ENCODE measurements at regions not wholly inside any gene's neighbourhood (a gene's known extent, or its start where the extent isn't known, plus 50 kb on each side); places are given as distances from the start of the nearest gene placed in this dataset.

GRCh38 chr2:217269701-217270484, 410.0 kb upstream of the TNP1 start:
- peak; percentile 40 for DNase-seq (ENCODE audit: low spot score)
- H3K4me3 ChIP-seq (ENCODE audit: low read length in 2 of 2) = no peak overlapping the region
- H2BK12ac ChIP-seq (ENCODE audit: low read length) = no peak overlapping the region
- peak overlapping the region; percentile 47 for H2AFZ ChIP-seq (ENCODE audit: low read length)
- no CpG with 5 or more reads among the region's 8 CpGs for WGBS, 2 donors (ENCODE audit: extremely low coverage in 2 of 2, insufficient read length in 2 of 2, insufficient replicate concordance in 1 of 2)
- peaks cover 0 to 32% (median 0%) of the 10 kb centered on the region in 3 experiments for H3K27me3 ChIP-seq (ENCODE audit: control insufficient read depth in 3 of 3, insufficient read depth in 3 of 3, low read depth in 1 of 3, low read length in 3 of 3)
- H2BK120ac ChIP-seq (ENCODE audit: low read depth, low read length) = no peak overlapping the region
- no peak overlapping the region for H3K27ac ChIP-seq (replicated peaks; ENCODE audit: low read length)
- H2BK15ac ChIP-seq (ENCODE audit: low read length) = no peak overlapping the region
- H3K14ac ChIP-seq (ENCODE audit: low read length) = peak overlapping the region; percentile 43
- H3K4ac ChIP-seq (ENCODE audit: low read length) = no peak overlapping the region
- no peaks in the 10 kb centered on the region for H3K79me1 ChIP-seq (ENCODE audit: low read depth, low read length)
- H3K36me3 ChIP-seq (replicated peaks in 1 of 2; ENCODE audit: control insufficient read depth in 2 of 2, insufficient read depth in 2 of 2, low read length in 2 of 2) = no peaks in the 10 kb centered on the region
- H2BK5ac ChIP-seq (ENCODE audit: low read length) = no peak overlapping the region
- H2AK5ac ChIP-seq (ENCODE audit: low read depth, low read length) = no peak overlapping the region
- no peak overlapping the region for H4K91ac ChIP-seq (ENCODE audit: low read depth, low read length, poor library complexity)
- no peak overlapping the region for H4K8ac ChIP-seq (ENCODE audit: low read depth, low read length)
- H3K23ac ChIP-seq (ENCODE audit: low read depth, low read length, poor library complexity) = no peak overlapping the region
- peak overlapping the region; percentile 60 for H3K18ac ChIP-seq (ENCODE audit: low read length)
- H3K9me3 ChIP-seq (replicated peaks in 1 of 2; ENCODE audit: control insufficient read depth in 2 of 2, insufficient read depth in 1 of 2, low read depth in 1 of 2, low read length in 2 of 2) = peaks cover 7 to 21% of the 10 kb centered on the region in 2 donors
- H3K4me2 ChIP-seq (ENCODE audit: insufficient read depth, low read length, poor library complexity, severe bottlenecking) = no peak overlapping the region
- H3K9ac ChIP-seq (ENCODE audit: low read depth, low read length, poor library complexity) = no peak overlapping the region
- peaks cover 13 to 18% of the 10 kb centered on the region in 2 donors for H3K4me1 ChIP-seq (ENCODE audit: control insufficient read depth in 2 of 2, insufficient read depth in 1 of 2, low read depth in 1 of 2, low read length in 2 of 2)

- no peak overlapping the region for H2BK15ac ChIP-seq (ENCODE audit: low read length)
- no peak overlapping the region for H2AFZ ChIP-seq (ENCODE audit: low read length)
- H2BK5ac ChIP-seq (ENCODE audit: low read length) = no peak overlapping the region
- no peak overlapping the region for H3K23ac ChIP-seq (ENCODE audit: low read depth, low read length, poor library complexity)
- H3K4ac ChIP-seq (ENCODE audit: low read length) = no peak overlapping the region
- no peak overlapping the region for H2BK12ac ChIP-seq (ENCODE audit: low read length)
- WGBS, 2 donors (ENCODE audit: extremely low coverage in 2 of 2, insufficient read length in 2 of 2, insufficient replicate concordance in 1 of 2) = no CpG with 5 or more reads among the region's 7 CpGs
- no peaks in the 10 kb centered on the region for H3K36me3 ChIP-seq (replicated peaks in 1 of 2; ENCODE audit: control insufficient read depth in 2 of 2, insufficient read depth in 2 of 2, low read length in 2 of 2)
- H2BK120ac ChIP-seq (ENCODE audit: low read depth, low read length) = no peak overlapping the region
- H2AK5ac ChIP-seq (ENCODE audit: low read depth, low read length) = no peak overlapping the region
- H3K9me3 ChIP-seq (replicated peaks in 1 of 2; ENCODE audit: control insufficient read depth in 2 of 2, insufficient read depth in 1 of 2, low read depth in 1 of 2, low read length in 2 of 2) = peaks cover 7 to 21% of the 10 kb centered on the region in 2 donors
- H3K9ac ChIP-seq (ENCODE audit: low read depth, low read length, poor library complexity) = no peak overlapping the region
- H3K27me3 ChIP-seq (ENCODE audit: control insufficient read depth in 3 of 3, insufficient read depth in 3 of 3, low read depth in 1 of 3, low read length in 3 of 3) = peaks cover 0 to 32% (median 0%) of the 10 kb centered on the region in 3 experiments
- no peak overlapping the region for H3K4me2 ChIP-seq (ENCODE audit: insufficient read depth, low read length, poor library complexity, severe bottlenecking)
- H3K18ac ChIP-seq (ENCODE audit: low read length) = no peak overlapping the region
- no peak overlapping the region for H3K14ac ChIP-seq (ENCODE audit: low read length)
- no peak for DNase-seq (ENCODE audit: low spot score)
- no peak overlapping the region for H3K4me3 ChIP-seq (ENCODE audit: low read length in 2 of 2)
- H4K91ac ChIP-seq (ENCODE audit: low read depth, low read length, poor library complexity) = no peak overlapping the region
- H4K8ac ChIP-seq (ENCODE audit: low read depth, low read length) = no peak overlapping the region
- no peaks in the 10 kb centered on the region for H3K79me1 ChIP-seq (ENCODE audit: low read depth, low read length)
- no peak overlapping the region for H3K27ac ChIP-seq (replicated peaks; ENCODE audit: low read length)
- H3K4me1 ChIP-seq (ENCODE audit: control insufficient read depth in 2 of 2, insufficient read depth in 1 of 2, low read depth in 1 of 2, low read length in 2 of 2) = peaks cover 13 to 18% of the 10 kb centered on the region in 2 donors
Measured at GRCh38 chr2:217268978-217269377, 409.1 kb upstream of the TNP1 start.

DNA sequence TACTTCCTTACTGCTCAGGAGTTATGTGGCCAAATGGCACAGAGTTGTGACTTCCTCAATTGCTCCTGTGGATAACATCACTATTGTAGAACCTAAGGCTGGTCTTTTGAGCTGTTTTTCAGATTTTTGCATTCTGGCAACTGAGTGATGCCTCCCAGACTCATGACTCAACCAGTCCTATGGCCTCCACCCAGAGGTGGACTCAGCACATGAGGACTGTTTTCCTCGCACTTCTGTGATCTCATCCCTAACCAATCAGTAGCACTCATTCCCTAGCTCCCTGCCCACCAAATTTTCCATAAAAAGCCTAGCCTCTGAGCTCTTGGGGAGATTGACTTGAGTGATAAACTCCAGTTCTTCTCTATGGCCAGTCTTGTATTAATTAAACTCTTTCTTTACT, 407.9 kb upstream of the TNP1 start:
- Histone ChIP-seq H3K9ac (ENCODE audit: low read depth, low read length, poor library complexity) (no peak overlapping the region), H3K4me1 (ENCODE audit: control insufficient read depth in 2 of 2, insufficient read depth in 1 of 2, low read depth in 1 of 2, low read length in 2 of 2) (peaks cover 13 to 18% of the 10 kb centered on the region in 2 donors), H3K4ac (ENCODE audit: low read length) (no peak overlapping the region), H2AFZ (ENCODE audit: low read length) (no peak overlapping the region), H3K23ac (ENCODE audit: low read depth, low read length, poor library complexity) (no peak overlapping the region), H3K4me3 (ENCODE audit: low read length in 2 of 2) (peak overlapping the region in 1 of 2 donors; percentile 4), H3K79me1 (ENCODE audit: low read depth, low read length) (no peaks in the 10 kb centered on the region), H2BK12ac (ENCODE audit: low read length) (no peak overlapping the region), H3K9me3 (replicated peaks in 1 of 2; ENCODE audit: control insufficient read depth in 2 of 2, insufficient read depth in 1 of 2, low read depth in 1 of 2, low read length in 2 of 2) (peaks cover 7 to 18% of the 10 kb centered on the region in 2 donors), H3K14ac (ENCODE audit: low read length) (no peak overlapping the region), H3K27ac (replicated peaks; ENCODE audit: low read length) (no peak overlapping the region), H4K91ac (ENCODE audit: low read depth, low read length, poor library complexity) (no peak overlapping the region), H3K36me3 (replicated peaks in 1 of 2; ENCODE audit: control insufficient read depth in 2 of 2, insufficient read depth in 2 of 2, low read length in 2 of 2) (no peaks in the 10 kb centered on the region), H3K18ac (ENCODE audit: low read length) (no peak overlapping the region), H3K4me2 (ENCODE audit: insufficient read depth, low read length, poor library complexity, severe bottlenecking) (no peak overlapping the region), H3K27me3 (ENCODE audit: control insufficient read depth in 3 of 3, insufficient read depth in 3 of 3, low read depth in 1 of 3, low read length in 3 of 3) (peaks cover 0 to 26% (median 0%) of the 10 kb centered on the region in 3 experiments), H2AK5ac (ENCODE audit: low read depth, low read length) (no peak overlapping the region), H2BK5ac (ENCODE audit: low read length) (no peak overlapping the region), H2BK120ac (ENCODE audit: low read depth, low read length) (no peak overlapping the region), H4K8ac (ENCODE audit: low read depth, low read length) (no peak overlapping the region), H2BK15ac (ENCODE audit: low read length) (no peak overlapping the region)
- no peak for DNase-seq (ENCODE audit: low spot score)
- no CpG with 5 or more reads among the region's 1 CpG for WGBS, 2 donors (ENCODE audit: extremely low coverage in 2 of 2, insufficient read length in 2 of 2, insufficient replicate concordance in 1 of 2)

GRCh38 chr2:217263756-217264155, 403.9 kb upstream of the TNP1 start:
- H3K27me3 ChIP-seq (ENCODE audit: control insufficient read depth in 3 of 3, insufficient read depth in 3 of 3, low read depth in 1 of 3, low read length in 3 of 3) = peaks cover 0 to under 1% (median 0%) of the 10 kb centered on the region in 3 experiments
- no peaks in the 10 kb centered on the region for H3K79me1 ChIP-seq (ENCODE audit: low read depth, low read length)
- no peak overlapping the region for H4K91ac ChIP-seq (ENCODE audit: low read depth, low read length, poor library complexity)
- H3K4me3 ChIP-seq (ENCODE audit: low read length in 2 of 2) = no peak overlapping the region
- no peak overlapping the region for H3K4ac ChIP-seq (ENCODE audit: low read length)
- no peak overlapping the region for H2AK5ac ChIP-seq (ENCODE audit: low read depth, low read length)
- no peak overlapping the region for H2BK15ac ChIP-seq (ENCODE audit: low read length)
- H3K9ac ChIP-seq (ENCODE audit: low read depth, low read length, poor library complexity) = no peak overlapping the region
- no peaks in the 10 kb centered on the region for H3K36me3 ChIP-seq (replicated peaks in 1 of 2; ENCODE audit: control insufficient read depth in 2 of 2, insufficient read depth in 2 of 2, low read length in 2 of 2)
- no peak overlapping the region for H2BK12ac ChIP-seq (ENCODE audit: low read length)
- no peaks in the 10 kb centered on the region for H3K4me1 ChIP-seq (ENCODE audit: control insufficient read depth in 2 of 2, insufficient read depth in 1 of 2, low read depth in 1 of 2, low read length in 2 of 2)
- peaks cover 7 to 22% of the 10 kb centered on the region in 2 donors for H3K9me3 ChIP-seq (replicated peaks in 1 of 2; ENCODE audit: control insufficient read depth in 2 of 2, insufficient read depth in 1 of 2, low read depth in 1 of 2, low read length in 2 of 2)
- no peak overlapping the region for H3K23ac ChIP-seq (ENCODE audit: low read depth, low read length, poor library complexity)
- no CpG with 5 or more reads among the region's 3 CpGs for WGBS, 2 donors (ENCODE audit: extremely low coverage in 2 of 2, insufficient read length in 2 of 2, insufficient replicate concordance in 1 of 2)
- H2BK5ac ChIP-seq (ENCODE audit: low read length) = no peak overlapping the region
- H3K27ac ChIP-seq (replicated peaks; ENCODE audit: low read length) = no peak overlapping the region
- H4K8ac ChIP-seq (ENCODE audit: low read depth, low read length) = no peak overlapping the region
- no peak for DNase-seq (ENCODE audit: low spot score)
- H3K18ac ChIP-seq (ENCODE audit: low read length) = no peak overlapping the region
- no peak overlapping the region for H3K14ac ChIP-seq (ENCODE audit: low read length)
- H2AFZ ChIP-seq (ENCODE audit: low read length) = no peak overlapping the region
- no peak overlapping the region for H3K4me2 ChIP-seq (ENCODE audit: insufficient read depth, low read length, poor library complexity, severe bottlenecking)
- H2BK120ac ChIP-seq (ENCODE audit: low read depth, low read length) = no peak overlapping the region

Data from neuronal stem cell (in vitro differentiated cells).